ENCODE measurements at regions not wholly inside any gene's neighbourhood (a gene's known extent, or its start where the extent isn't known, plus 50 kb on each side); places are given as distances from the start of the nearest gene placed in this dataset.

DNA sequence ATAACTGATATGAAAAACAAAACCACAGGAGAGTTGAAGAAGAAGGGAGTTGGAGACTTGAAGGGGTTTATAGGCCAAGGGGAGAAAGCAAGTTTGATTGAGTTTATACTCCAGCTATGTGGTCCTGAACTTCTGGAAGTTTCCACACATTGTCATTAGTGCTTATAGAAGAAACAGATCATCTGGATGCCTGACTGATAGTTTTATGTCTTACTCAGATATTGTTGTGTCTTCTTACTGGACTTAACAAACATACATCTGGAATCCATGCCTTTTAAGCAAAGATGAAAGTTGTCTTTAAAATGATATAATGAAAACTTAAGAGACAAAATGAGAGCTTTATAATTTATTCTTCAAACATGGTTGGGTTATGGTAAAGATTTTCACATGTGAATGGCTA is 101.3 kb upstream of the FZD8 start:
- ATAC-seq (replicated peaks in 1 of 2): no peak
- no peak overlapping the region for H3K27ac Mint-ChIP-seq
- no peak for DNase-seq
- no peaks in the 10 kb centered on the region for H3K4me1 Mint-ChIP-seq (ENCODE audit: low read depth)
- H3K9me3 Mint-ChIP-seq: peaks cover 0 to 5% of the 10 kb centered on the region in 2 donors
- no peaks in the 10 kb centered on the region for H3K36me3 Mint-ChIP-seq (ENCODE audit: insufficient read depth in 2 of 2)
- peaks cover 11% of the 10 kb centered on the region for H3K27me3 Mint-ChIP-seq (ENCODE audit: low read depth)
- H3K4me3 Mint-ChIP-seq: no peak overlapping the region

DNA sequence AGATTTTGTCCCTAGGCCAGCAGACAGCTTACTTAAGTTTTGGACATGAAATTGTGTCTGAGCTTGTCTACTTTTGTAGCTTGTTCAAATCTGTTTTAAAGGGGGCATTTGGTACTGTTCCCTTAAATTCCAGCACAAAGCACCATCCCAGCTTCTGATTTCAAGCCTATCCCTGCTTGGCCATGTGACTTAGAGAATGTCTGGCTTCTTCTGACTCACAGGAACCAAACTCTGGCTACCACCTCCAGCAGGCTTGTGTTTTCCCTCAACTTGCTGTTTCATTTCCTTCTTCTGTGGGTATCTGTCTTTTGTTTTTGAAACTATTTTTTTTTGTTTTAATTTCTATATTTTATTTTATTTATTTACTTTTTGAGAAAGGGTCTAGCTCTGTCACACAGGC is 97.9 kb upstream of the FZD8 start:
- H3K27me3 Mint-ChIP-seq (ENCODE audit: low read depth): peaks cover 11% of the 10 kb centered on the region
- no peak overlapping the region for H3K4me3 Mint-ChIP-seq
- no peak for ATAC-seq (replicated peaks in 1 of 2)
- no peak for DNase-seq
- H3K9me3 Mint-ChIP-seq: peaks cover 3 to 5% of the 10 kb centered on the region in 2 donors
- H3K27ac Mint-ChIP-seq: no peak overlapping the region
- H3K36me3 Mint-ChIP-seq (ENCODE audit: insufficient read depth in 2 of 2): no peaks in the 10 kb centered on the region
- no peaks in the 10 kb centered on the region for H3K4me1 Mint-ChIP-seq (ENCODE audit: low read depth)

DNA sequence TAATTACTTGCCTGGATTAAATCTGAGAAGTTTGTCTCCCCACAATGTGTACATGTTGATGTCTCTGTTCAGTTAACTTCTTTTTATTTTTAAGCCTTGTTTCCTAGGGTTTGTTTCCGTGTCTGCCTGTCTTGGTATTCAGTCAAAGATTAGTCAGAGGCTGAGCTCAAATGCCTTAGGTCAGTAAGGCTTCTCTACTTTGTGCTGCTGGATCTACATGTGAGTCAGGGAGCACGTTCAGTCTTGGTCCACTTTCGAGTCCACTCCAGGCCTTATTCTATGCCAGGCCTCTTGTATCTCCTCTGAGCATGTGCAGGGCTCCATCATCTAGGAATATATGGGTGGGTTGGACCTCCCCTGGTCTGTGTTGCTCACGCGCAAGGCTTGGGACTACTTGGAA is 93.3 kb upstream of the FZD8 start:
- Mint-ChIP-seq H3K4me3 (no peak overlapping the region), H3K27ac (no peak overlapping the region), H3K4me1 (ENCODE audit: low read depth) (no peaks in the 10 kb centered on the region), H3K9me3 (peaks cover 3 to 5% of the 10 kb centered on the region in 2 donors), H3K27me3 (ENCODE audit: low read depth) (peaks cover 6% of the 10 kb centered on the region), H3K36me3 (ENCODE audit: insufficient read depth in 2 of 2) (no peaks in the 10 kb centered on the region)
- DNase-seq (no peak), ATAC-seq (replicated peaks in 1 of 2) (no peak)

DNA sequence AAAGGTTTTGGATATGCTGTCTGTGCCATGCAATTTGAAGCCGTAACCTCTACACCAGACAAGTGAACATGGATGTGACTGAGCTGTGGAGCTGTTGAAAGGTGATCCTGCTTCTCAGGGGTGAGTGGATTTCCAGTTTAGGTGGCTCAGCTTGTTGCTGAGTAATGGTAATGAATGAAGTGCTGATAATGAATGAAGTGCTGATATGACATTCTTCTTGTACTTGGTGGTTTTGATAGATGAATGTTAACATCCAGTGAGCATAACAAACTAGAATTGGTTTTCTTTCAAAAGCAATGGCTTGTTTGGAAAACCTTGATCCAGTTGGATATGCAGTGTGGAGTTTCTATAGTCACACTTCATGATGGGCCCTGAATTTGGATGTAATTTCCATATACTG is 89.7 kb upstream of the FZD8 start:
- no peak overlapping the region for H3K4me3 Mint-ChIP-seq
- no peak for DNase-seq
- no peak for ATAC-seq (replicated peaks in 1 of 2)
- no peaks in the 10 kb centered on the region for H3K27me3 Mint-ChIP-seq (ENCODE audit: low read depth)
- peaks cover 0 to 3% of the 10 kb centered on the region in 2 donors for H3K9me3 Mint-ChIP-seq
- H3K27ac Mint-ChIP-seq: no peak overlapping the region
- no peaks in the 10 kb centered on the region for H3K36me3 Mint-ChIP-seq (ENCODE audit: insufficient read depth in 2 of 2)
- no peaks in the 10 kb centered on the region for H3K4me1 Mint-ChIP-seq (ENCODE audit: low read depth)

DNA sequence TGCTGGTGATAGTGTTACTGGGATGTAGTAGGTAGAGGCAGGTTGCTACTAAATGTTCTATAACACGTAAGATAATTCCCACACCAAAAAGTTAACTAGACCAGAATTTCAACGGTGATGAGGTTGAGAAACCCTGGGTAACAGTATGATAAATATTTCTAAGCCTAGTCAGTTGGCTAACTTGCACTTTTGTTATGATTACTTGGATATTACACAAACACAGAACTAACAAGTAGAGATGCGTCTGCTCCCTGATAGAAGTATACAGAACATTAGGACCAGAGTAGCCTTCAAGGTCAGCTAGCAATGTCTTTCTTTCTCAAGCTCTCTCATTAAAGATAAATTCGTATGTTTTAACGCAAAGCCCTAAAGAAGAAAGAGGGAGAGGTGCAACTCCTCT is 86.2 kb upstream of the FZD8 start:
- ATAC-seq (replicated peaks in 1 of 2): no peak
- H3K36me3 Mint-ChIP-seq (ENCODE audit: insufficient read depth in 2 of 2): no peaks in the 10 kb centered on the region
- no peak overlapping the region for H3K4me3 Mint-ChIP-seq
- H3K27ac Mint-ChIP-seq: no peak overlapping the region
- H3K27me3 Mint-ChIP-seq (ENCODE audit: low read depth): no peaks in the 10 kb centered on the region
- DNase-seq: no peak
- H3K4me1 Mint-ChIP-seq (ENCODE audit: low read depth): no peaks in the 10 kb centered on the region
- peaks cover 0 to 1% of the 10 kb centered on the region in 2 donors for H3K9me3 Mint-ChIP-seq

- peaks cover 0 to 1% of the 10 kb centered on the region in 2 donors for H3K9me3 Mint-ChIP-seq
- no peaks in the 10 kb centered on the region for H3K36me3 Mint-ChIP-seq (ENCODE audit: insufficient read depth in 2 of 2)
- H3K4me1 Mint-ChIP-seq (ENCODE audit: low read depth): no peaks in the 10 kb centered on the region
- H3K27ac Mint-ChIP-seq: no peak overlapping the region
- no peak overlapping the region for H3K4me3 Mint-ChIP-seq
- DNase-seq (no peak), ATAC-seq (replicated peaks in 1 of 2) (no peak)
- no peaks in the 10 kb centered on the region for H3K27me3 Mint-ChIP-seq (ENCODE audit: low read depth)
These were observed 84.8 kb upstream of the FZD8 start for GRCh38 chr10:35726846-35727245.

- DNase-seq: no peak
- no peak for ATAC-seq (replicated peaks in 1 of 2)
- Mint-ChIP-seq H3K9me3 (peaks cover 0 to 1% of the 10 kb centered on the region in 2 donors), H3K27me3 (ENCODE audit: low read depth) (no peaks in the 10 kb centered on the region), H3K36me3 (ENCODE audit: insufficient read depth in 2 of 2) (no peaks in the 10 kb centered on the region), H3K27ac (no peak overlapping the region), H3K4me1 (ENCODE audit: low read depth) (no peaks in the 10 kb centered on the region), H3K4me3 (no peak overlapping the region)
These were observed 81.9 kb upstream of the FZD8 start for GRCh38 chr10:35723992-35724391.

GRCh38 chr10:35723059-35723458 is 81.0 kb upstream of the FZD8 start:
- Mint-ChIP-seq H3K9me3 (peaks cover 0 to 1% of the 10 kb centered on the region in 2 donors), H3K27ac (no peak overlapping the region), H3K36me3 (ENCODE audit: insufficient read depth in 2 of 2) (no peaks in the 10 kb centered on the region), H3K4me3 (no peak overlapping the region), H3K4me1 (ENCODE audit: low read depth) (no peaks in the 10 kb centered on the region), H3K27me3 (ENCODE audit: low read depth) (no peaks in the 10 kb centered on the region)
- ATAC-seq (replicated peaks in 1 of 2) (no peak), DNase-seq (no peak)

- no peaks in the 10 kb centered on the region for H3K36me3 Mint-ChIP-seq (ENCODE audit: insufficient read depth in 2 of 2)
- H3K4me1 Mint-ChIP-seq (ENCODE audit: low read depth): no peaks in the 10 kb centered on the region
- H3K27me3 Mint-ChIP-seq (ENCODE audit: low read depth): no peaks in the 10 kb centered on the region
These were observed 80.5 kb upstream of the FZD8 start for GRCh38 chr10:35722636-35723035.

GRCh38 chr10:35722226-35722625 is 80.1 kb upstream of the FZD8 start:
- DNase-seq (no peak), ATAC-seq (replicated peaks in 1 of 2) (no peak)
- no peaks in the 10 kb centered on the region for H3K27me3 Mint-ChIP-seq (ENCODE audit: low read depth)
- no peak overlapping the region for H3K4me3 Mint-ChIP-seq
- no peak overlapping the region for H3K27ac Mint-ChIP-seq
- H3K9me3 Mint-ChIP-seq: peaks cover 0 to 1% of the 10 kb centered on the region in 2 donors
- no peaks in the 10 kb centered on the region for H3K4me1 Mint-ChIP-seq (ENCODE audit: low read depth)
- no peaks in the 10 kb centered on the region for H3K36me3 Mint-ChIP-seq (ENCODE audit: insufficient read depth in 2 of 2)

More at GRCh38 chr10:35722636-35723035, 80.5 kb upstream of the FZD8 start:
- no peak for DNase-seq
- ATAC-seq (replicated peaks in 1 of 2): no peak
- Mint-ChIP-seq H3K4me3 (no peak overlapping the region), H3K27ac (no peak overlapping the region), H3K9me3 (peaks cover 0 to 1% of the 10 kb centered on the region in 2 donors)

- ATAC-seq (replicated peaks in 1 of 2) (no peak), DNase-seq (no peak)
- Mint-ChIP-seq H3K27me3 (ENCODE audit: low read depth) (no peaks in the 10 kb centered on the region), H3K9me3 (peaks cover 1 to 3% of the 10 kb centered on the region in 2 donors), H3K4me1 (ENCODE audit: low read depth) (no peaks in the 10 kb centered on the region), H3K36me3 (ENCODE audit: insufficient read depth in 2 of 2) (no peaks in the 10 kb centered on the region), H3K4me3 (no peak overlapping the region), H3K27ac (no peak overlapping the region)
These were observed 78.3 kb upstream of the FZD8 start for GRCh38 chr10:35720366-35720765.

- DNase-seq (no peak), ATAC-seq (replicated peaks in 1 of 2) (no peak)
- Mint-ChIP-seq H3K27me3 (ENCODE audit: low read depth) (no peaks in the 10 kb centered on the region), H3K36me3 (ENCODE audit: insufficient read depth in 2 of 2) (no peaks in the 10 kb centered on the region), H3K4me3 (no peak overlapping the region), H3K9me3 (peaks cover 0 to 3% of the 10 kb centered on the region in 2 donors), H3K27ac (no peak overlapping the region), H3K4me1 (ENCODE audit: low read depth) (no peaks in the 10 kb centered on the region)
These were observed 74.7 kb upstream of the FZD8 start for GRCh38 chr10:35716776-35717175.

DNA sequence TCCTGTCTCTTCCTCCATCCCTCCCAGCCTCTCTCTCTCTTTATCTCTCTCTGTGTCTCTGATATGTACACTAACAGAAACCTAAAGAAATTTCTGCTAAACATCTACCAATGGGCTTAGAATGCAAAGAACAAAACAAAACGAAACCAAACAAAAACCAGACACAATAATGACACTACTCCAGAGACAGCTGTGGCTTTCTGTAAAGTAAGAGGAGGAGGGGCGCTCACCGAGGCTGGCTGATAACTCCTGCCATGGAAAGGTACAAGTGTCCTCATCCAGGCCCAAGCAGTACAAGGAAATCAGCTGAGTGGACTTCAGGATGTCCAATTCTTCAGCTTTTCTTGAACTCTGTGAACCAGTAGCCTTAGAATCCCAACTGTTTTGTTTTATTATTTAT is 70.4 kb upstream of the FZD8 start:
- H3K4me3 Mint-ChIP-seq: no peak overlapping the region
- DNase-seq (no peak), ATAC-seq (replicated peaks in 1 of 2) (no peak)
- peaks cover 6% of the 10 kb centered on the region for H3K27me3 Mint-ChIP-seq (ENCODE audit: low read depth)
- H3K36me3 Mint-ChIP-seq (ENCODE audit: insufficient read depth in 2 of 2): no peaks in the 10 kb centered on the region
- no peak overlapping the region for H3K27ac Mint-ChIP-seq
- H3K4me1 Mint-ChIP-seq (ENCODE audit: low read depth): no peaks in the 10 kb centered on the region
- H3K9me3 Mint-ChIP-seq: peaks cover 5 to 8% of the 10 kb centered on the region in 2 donors

DNA sequence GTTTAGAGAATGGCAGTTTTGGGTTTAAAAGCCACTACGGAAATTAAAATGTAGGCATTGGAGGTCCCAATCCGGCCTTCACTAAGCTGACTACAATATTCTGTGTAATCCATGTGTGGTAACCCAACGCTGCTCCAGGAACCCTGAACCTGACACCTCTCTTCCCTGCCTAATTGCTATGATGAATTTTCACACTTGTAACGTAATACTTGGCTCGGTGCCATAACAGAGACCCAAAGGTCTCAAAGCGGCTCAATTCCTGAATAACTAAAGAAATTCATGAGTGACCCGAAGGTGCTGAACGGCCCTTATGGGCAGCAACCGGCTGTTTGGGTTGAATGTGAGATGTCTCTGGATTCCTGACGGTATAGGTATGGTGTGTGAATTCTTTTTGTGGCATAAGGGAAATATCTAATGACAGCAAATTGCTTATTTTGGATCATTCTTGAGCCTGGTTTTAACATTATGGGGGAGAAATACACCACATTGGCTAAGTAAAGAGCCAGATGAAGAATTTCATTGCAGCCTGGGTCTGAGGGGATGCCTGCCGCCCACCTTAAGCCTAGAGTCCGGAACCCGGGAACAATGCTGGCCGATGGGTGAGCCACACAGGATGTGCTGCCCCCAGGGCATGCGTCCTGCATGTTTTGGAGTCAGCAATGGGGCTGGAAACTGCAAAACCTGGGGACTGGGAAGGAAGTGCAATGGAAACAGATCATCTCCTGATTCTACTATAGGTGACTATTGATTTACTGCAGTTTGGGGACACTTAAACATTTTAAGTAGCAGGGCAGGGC is 69.7 kb upstream of the FZD8 start:
- Mint-ChIP-seq H3K9me3 (peaks cover 6 to 9% of the 10 kb centered on the region in 2 donors), H3K36me3 (ENCODE audit: insufficient read depth in 2 of 2) (no peaks in the 10 kb centered on the region), H3K27ac (no peak overlapping the region), H3K27me3 (ENCODE audit: low read depth) (peaks cover 6% of the 10 kb centered on the region), H3K4me3 (no peak overlapping the region), H3K4me1 (ENCODE audit: low read depth) (no peaks in the 10 kb centered on the region)
- DNase-seq: no peak
- ATAC-seq (replicated peaks in 1 of 2): no peak
